H9 (cell line): ENCODE measurements at regions not wholly inside any gene's neighbourhood (a gene's known extent, or its start where the extent isn't known, plus 50 kb on each side); places are given as distances from the start of the nearest gene placed in this dataset.

Experiments
- DNase-seq: peaks from one replicate; pipeline ENCODE4 v3.0.0-alpha.2; 2017
- H2AFZ ChIP-seq: one replicate; pipeline ENCODE4 v1.6.1; 2013; ENCODE audit warnings: mild to moderate bottlenecking, low read length, control low read depth, moderate library complexity
- H2AK5ac ChIP-seq: 2 replicates; pipeline ENCODE4 v1.6.1; 2013; ENCODE audit warnings: low read length, control low read depth, mixed read lengths; ENCODE audit not compliant: insufficient read length
- H2BK120ac ChIP-seq: one replicate; pipeline ENCODE4 v1.6.1; 2013; ENCODE audit warnings: low read depth, mild to moderate bottlenecking, low read length, control low read depth, inconsistent platforms; ENCODE audit not compliant: poor library complexity, severe bottlenecking
- H2BK12ac ChIP-seq: 2 replicates; pipeline ENCODE4 v1.6.1; 2013; ENCODE audit warnings: low read length, control low read depth, mixed read lengths, low read depth; ENCODE audit not compliant: insufficient read length
- H2BK15ac ChIP-seq: 2 replicates; pipeline ENCODE4 v1.6.1; 2013; ENCODE audit warnings: low read depth, low read length, control low read depth
- H2BK20ac ChIP-seq: one replicate; pipeline ENCODE4 v1.6.1; 2013; ENCODE audit warnings: low read depth, mild to moderate bottlenecking, low read length, control low read depth, inconsistent platforms; ENCODE audit not compliant: poor library complexity, severe bottlenecking
- H2BK5ac ChIP-seq: 2 replicates; pipeline ENCODE4 v1.6.1; 2013; ENCODE audit warnings: low read length, control low read depth, mixed read lengths; ENCODE audit not compliant: insufficient read length
- H3K14ac ChIP-seq: 2 replicates; pipeline ENCODE4 v1.6.1; 2013; ENCODE audit warnings: low read length, control low read depth; ENCODE audit not compliant: insufficient read depth
- H3K18ac ChIP-seq: 2 replicates; pipeline ENCODE4 v1.6.1; 2013; ENCODE audit warnings: low read depth, mild to moderate bottlenecking, mixed read lengths, low read length, control low read depth; ENCODE audit not compliant: insufficient read length
- H3K23ac ChIP-seq: 2 replicates; pipeline ENCODE4 v1.6.1; 2013; ENCODE audit warnings: low read length, control low read depth, mixed read lengths, low read depth; ENCODE audit not compliant: insufficient read length
- H3K23me2 ChIP-seq: 2 replicates; pipeline ENCODE4 v1.6.1; 2013; ENCODE audit warnings: low read depth, mild to moderate bottlenecking, mixed read lengths, low read length, control low read depth; ENCODE audit not compliant: insufficient read length, poor library complexity, severe bottlenecking
- H3K27ac ChIP-seq: 2 replicates; pipeline ENCODE4 v1.5.1; 2013; ENCODE audit warnings: low read length, control low read depth, mixed read lengths, low read depth; ENCODE audit not compliant: insufficient read length
- H3K27me3 ChIP-seq: 2 replicates; pipeline ENCODE4 v1.6.1; 2013; ENCODE audit warnings: low read length, control low read depth, inconsistent platforms; ENCODE audit not compliant: insufficient read depth
- H3K4ac ChIP-seq: 2 replicates; pipeline ENCODE4 v1.6.1; 2013; ENCODE audit warnings: low read depth, mild to moderate bottlenecking, control low read depth, inconsistent platforms, low read length, moderate library complexity
- H3K4me1 ChIP-seq: 2 replicates; pipeline ENCODE4 v1.6.1; 2013; ENCODE audit warnings: low read length, control low read depth, inconsistent platforms; ENCODE audit not compliant: insufficient read depth
- H3K4me2 ChIP-seq: 2 replicates; pipeline ENCODE4 v1.6.1; 2013; ENCODE audit warnings: low read length, control low read depth, mixed read lengths; ENCODE audit not compliant: insufficient read length, insufficient read depth
- H3K56ac ChIP-seq: 2 replicates; pipeline ENCODE4 v1.6.1; 2013; ENCODE audit warnings: low read depth, mild to moderate bottlenecking, mixed read lengths, low read length, control low read depth; ENCODE audit not compliant: insufficient read length
- H3K79me1 ChIP-seq: 2 replicates; pipeline ENCODE4 v1.6.1; 2013; ENCODE audit warnings: low read depth, mild to moderate bottlenecking, moderate library complexity, low read length, control low read depth, inconsistent platforms; ENCODE audit not compliant: insufficient read depth, poor library complexity, severe bottlenecking
- H3K79me2 ChIP-seq: 2 replicates; pipeline ENCODE4 v1.6.1; 2013; ENCODE audit warnings: low read length, control low read depth, inconsistent platforms; ENCODE audit not compliant: insufficient read depth
- H3K9ac ChIP-seq: 2 replicates; pipeline ENCODE4 v1.6.1; 2013; ENCODE audit warnings: low read length, control low read depth, mixed read lengths; ENCODE audit not compliant: insufficient read length; ENCODE audit errors: extremely low read depth
- H3K9me3 ChIP-seq: one replicate; pipeline ENCODE4 v1.6.1; 2013; ENCODE audit warnings: low read depth, low read length, inconsistent platforms; ENCODE audit not compliant: control insufficient read depth
- H3T11ph ChIP-seq: one replicate; pipeline ENCODE4 v1.6.1; 2013; ENCODE audit warnings: mild to moderate bottlenecking, low read length, control low read depth, inconsistent platforms
- H4K20me1 ChIP-seq: one replicate; pipeline ENCODE4 v1.6.1; 2013; ENCODE audit not compliant: control insufficient read depth, insufficient read length, insufficient read depth
- H4K5ac ChIP-seq: 2 replicates; pipeline ENCODE4 v1.6.1; 2013; ENCODE audit warnings: low read depth, mild to moderate bottlenecking, mixed read lengths, low read length, control low read depth; ENCODE audit not compliant: insufficient read length
- H4K8ac ChIP-seq: replicated peaks from 2 replicates; pipeline ENCODE4 v1.6.1; 2013; ENCODE audit warnings: low read length, control low read depth, mixed read lengths, low read depth; ENCODE audit not compliant: insufficient read length
- H4K91ac ChIP-seq: 2 replicates; pipeline ENCODE4 v1.6.1; 2013; ENCODE audit warnings: low read depth, mild to moderate bottlenecking, moderate library complexity, mixed read lengths, low read length, control low read depth; ENCODE audit not compliant: insufficient read length
- H3K27ac Mint-ChIP-seq, 3 experiments: 2 replicates in 2 of 3; 3 replicates in 1 of 3; pipeline ENCODE4 v1.8.0; 2020 to 2021; ENCODE audit warnings: mixed read lengths in 3 of 3, mild to moderate bottlenecking in 1 of 3, moderate library complexity in 1 of 3
- H3K27me3 Mint-ChIP-seq: 2 replicates; pipeline ENCODE4 v1.8.0; 2021; ENCODE audit warnings: low read depth, mild to moderate bottlenecking, moderate library complexity, mixed read lengths
- H3K36me3 Mint-ChIP-seq, 3 experiments: 2 replicates in 2 of 3; 3 replicates in 1 of 3; pipeline ENCODE4 v1.8.0; 2020 to 2021; ENCODE audit warnings: low read depth in 3 of 3, mixed read lengths in 3 of 3; ENCODE audit not compliant: insufficient read depth in 1 of 3
- H3K4me1 Mint-ChIP-seq, 2 experiments: 2 replicates each; pipeline ENCODE4 v1.8.0; 2020; ENCODE audit warnings: mixed read lengths in 2 of 2
- H3K4me3 Mint-ChIP-seq, 2 experiments: 2 replicates in 1 of 2; 3 replicates in 1 of 2; pipeline ENCODE4 v1.8.0; 2020 to 2021; ENCODE audit warnings: mild to moderate bottlenecking in 2 of 2, mixed read lengths in 2 of 2, moderate library complexity in 1 of 2
- H3K9me3 Mint-ChIP-seq, 2 experiments: 2 replicates in 1 of 2; 3 replicates in 1 of 2; pipeline ENCODE4 v1.8.0; 2020; ENCODE audit warnings: mild to moderate bottlenecking in 2 of 2, mixed read lengths in 2 of 2, moderate library complexity in 1 of 2
- WGBS: extraction: QIAGEN DNeasy Blood & Tissue Kit; methylation state at CpG from one replicate; pipeline ENCODE4 v1.1.7; 2013; ENCODE audit warnings: missing lambda C conversion rate, low lambda C conversion rate, mixed read lengths; ENCODE audit not compliant: insufficient read length; ENCODE audit errors: extremely low coverage; 5-methylcytosine and 5-hydroxymethylcytosine counted together
- TF ChIP-seq, protein P1 (sequence below): fragments of 200-600 bp; sonication (generic); conservative IDR thresholded peaks from 3 replicates; pipeline ENCODE4 v1.8.0; 2021; ENCODE audit warnings: antibody characterized with exemption, mild to moderate bottlenecking

- Mint-ChIP-seq H3K4me1 (peaks cover 41 to 46% of the 10 kb centered on the region in 2 experiments), H3K4me3 (no peak overlapping the region), H3K27me3 (no peaks in the 10 kb centered on the region), H3K9me3 (no peaks in the 10 kb centered on the region), H3K27ac (peak overlapping the region in 2 of 3 experiments; percentile 45 to 64; a peak in 4 of 7 replicates), H3K36me3 (no peaks in the 10 kb centered on the region; a peak in 2 of 7 replicates)
- Histone ChIP-seq H3K23ac (no peak overlapping the region), H3K27me3 (no peaks in the 10 kb centered on the region), H2BK120ac (no peak overlapping the region), H2AFZ (no peak overlapping the region), H2BK12ac (no peak overlapping the region), H3K79me1 (no peaks in the 10 kb centered on the region), H3K18ac (no peak overlapping the region), H2BK15ac (no peak overlapping the region), H3K23me2 (no peaks in the 10 kb centered on the region), H2AK5ac (peak overlapping the region; percentile 14), H3K4ac (no peak overlapping the region), H3K14ac (no peak overlapping the region), H3K79me2 (no peaks in the 10 kb centered on the region; the same call in 1 of the 2 replicates), H3K9me3 (no peaks in the 10 kb centered on the region), H3K4me2 (no peak overlapping the region), H4K91ac (no peak overlapping the region), H2BK20ac (no peak overlapping the region), H3T11ph (no peak overlapping the region), H3K56ac (no peak overlapping the region), H3K27ac (no peak overlapping the region), H4K20me1 (no peaks in the 10 kb centered on the region), H4K8ac (no peak overlapping the region), H3K9ac (no peak overlapping the region), H2BK5ac (no peak overlapping the region), H4K5ac (no peak overlapping the region), H3K4me1 (no peaks in the 10 kb centered on the region; the same call in 1 of the 2 replicates)
- no peak for DNase-seq
- TF ChIP-seq, protein P1, sequence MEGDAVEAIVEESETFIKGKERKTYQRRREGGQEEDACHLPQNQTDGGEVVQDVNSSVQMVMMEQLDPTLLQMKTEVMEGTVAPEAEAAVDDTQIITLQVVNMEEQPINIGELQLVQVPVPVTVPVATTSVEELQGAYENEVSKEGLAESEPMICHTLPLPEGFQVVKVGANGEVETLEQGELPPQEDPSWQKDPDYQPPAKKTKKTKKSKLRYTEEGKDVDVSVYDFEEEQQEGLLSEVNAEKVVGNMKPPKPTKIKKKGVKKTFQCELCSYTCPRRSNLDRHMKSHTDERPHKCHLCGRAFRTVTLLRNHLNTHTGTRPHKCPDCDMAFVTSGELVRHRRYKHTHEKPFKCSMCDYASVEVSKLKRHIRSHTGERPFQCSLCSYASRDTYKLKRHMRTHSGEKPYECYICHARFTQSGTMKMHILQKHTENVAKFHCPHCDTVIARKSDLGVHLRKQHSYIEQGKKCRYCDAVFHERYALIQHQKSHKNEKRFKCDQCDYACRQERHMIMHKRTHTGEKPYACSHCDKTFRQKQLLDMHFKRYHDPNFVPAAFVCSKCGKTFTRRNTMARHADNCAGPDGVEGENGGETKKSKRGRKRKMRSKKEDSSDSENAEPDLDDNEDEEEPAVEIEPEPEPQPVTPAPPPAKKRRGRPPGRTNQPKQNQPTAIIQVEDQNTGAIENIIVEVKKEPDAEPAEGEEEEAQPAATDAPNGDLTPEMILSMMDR: no peak
- no CpG with 5 or more reads among the region's 7 CpGs for WGBS
Measured at GRCh38 chr2:195602687-195603086, 54.3 kb upstream of the SLC39A10 start.
